ENCODE measurements at regions not wholly inside any gene's neighbourhood (a gene's known extent, or its start where the extent isn't known, plus 50 kb on each side); places are given as distances from the start of the nearest gene placed in this dataset.
"Not testable (repeated sequence)": the region's sequence is repeated elsewhere in the genome, so short reads cannot be mapped to it uniquely, and the experiment has no call there.

- H2AK5ac ChIP-seq (ENCODE audit: low read depth, low read length); H4K20me1 ChIP-seq (replicated peaks in 1 of 2; ENCODE audit: control insufficient read depth in 1 of 2, insufficient read depth in 2 of 2, low read length in 2 of 2); H2BK20ac ChIP-seq (ENCODE audit: low read length); H3K9me3 ChIP-seq (ENCODE audit: insufficient read depth in 2 of 2, low read depth in 1 of 2, low read length in 1 of 2); H3K14ac ChIP-seq (ENCODE audit: insufficient read length); H4K8ac ChIP-seq (ENCODE audit: extremely low read depth, insufficient read depth, low read length); H3K79me1 ChIP-seq (ENCODE audit: low read depth, low read length); H4K91ac ChIP-seq (replicated peaks; ENCODE audit: insufficient read length, low read length); H3K4me3 ChIP-seq (ENCODE audit: extremely low read depth in 1 of 4, insufficient read depth in 2 of 4, low read depth in 3 of 4, low read length in 4 of 4); H3K79me2 ChIP-seq (ENCODE audit: control insufficient read depth in 1 of 2, insufficient read depth in 2 of 2, low read length in 2 of 2); H3K18ac ChIP-seq (ENCODE audit: extremely low read depth, low read length); H2BK12ac ChIP-seq (ENCODE audit: low read depth, low read length); H2BK120ac ChIP-seq (replicated peaks; ENCODE audit: low read depth, low read length); H3K27me3 ChIP-seq (replicated peaks in 1 of 4; ENCODE audit: control insufficient read depth in 3 of 4, extremely low read depth in 1 of 4, insufficient read depth in 3 of 4, low read length in 3 of 4); H3K9ac ChIP-seq (replicated peaks in 1 of 4; ENCODE audit: extremely low read depth in 1 of 4, low read depth in 3 of 4, low read length in 3 of 4); H3K27ac ChIP-seq (ENCODE audit: low read depth, low read length); H3K4ac ChIP-seq (replicated peaks; ENCODE audit: insufficient read length, low read depth, low read length); H2BK5ac ChIP-seq (ENCODE audit: low read depth, low read length); FAIRE-seq; POLR2A ChIA-PET (ENCODE audit: partially characterized antibody); H3K4me2 ChIP-seq (ENCODE audit: insufficient read depth in 1 of 2, low read depth in 2 of 2, low read length in 2 of 2); H3K36me3 ChIP-seq (ENCODE audit: control insufficient read depth in 2 of 4, insufficient read depth in 4 of 4, low read length in 3 of 4); H4K5ac ChIP-seq (ENCODE audit: insufficient read length, low read depth, low read length); H3K56ac ChIP-seq (replicated peaks; ENCODE audit: insufficient read length, low read depth, low read length); DNase-seq (ENCODE audit: low read depth in 1 of 2, low spot score in 2 of 2); H3K23ac ChIP-seq (ENCODE audit: insufficient read length); H2BK15ac ChIP-seq (ENCODE audit: low read length); H3K23me2 ChIP-seq (ENCODE audit: low read depth, low read length); H2AFZ ChIP-seq (ENCODE audit: low read length); H3K4me1 ChIP-seq (replicated peaks in 1 of 4; ENCODE audit: control insufficient read depth in 3 of 4, insufficient read depth in 4 of 4, low read length in 3 of 4): not testable (repeated sequence)
- CTCF ChIA-PET (ENCODE audit: partially characterized antibody), result interaction anchor here (0.7 kb wide), 1 partner anchor 9 kb away, joined by 3 read pairs; no protein-coding TSS in a partner anchor
- WGBS, 2 experiments (ENCODE audit: extremely low coverage in 1 of 2, insufficient coverage in 1 of 2, insufficient read length in 1 of 2, insufficient replicate concordance in 2 of 2, low coverage in 1 of 2, low lambda C conversion rate in 2 of 2, missing lambda C conversion rate in 1 of 2), result 83% methylated on average over 2 of the region's 5 CpGs; no CpG with 5 or more reads in 1 of the 2 experiments
These were observed 162.5 kb downstream of the DISP1 start for GRCh38 chr1:222977294-222977693.
